Choroid plexus epithelial cell (primary cell): ENCODE measurements at regions not wholly inside any gene's neighbourhood (a gene's known extent, or its start where the extent isn't known, plus 50 kb on each side); places are given as distances from the start of the nearest gene placed in this dataset.

Experiments
- DNase-seq: peaks from one replicate; pipeline ENCODE4 v3.0.0-alpha.2; 2010; ENCODE audit warnings: low read depth
- H3K4me3 ChIP-seq: 2 replicates; pipeline ENCODE4 v1.5.1; 2011; ENCODE audit warnings: low read depth, mild to moderate bottlenecking, control low read depth, low read length, moderate library complexity
- TF ChIP-seq, protein P1 (sequence below): conservative IDR thresholded peaks from 2 replicates; pipeline ENCODE4 v1.5.1; 2011; ENCODE audit warnings: low read depth, mild to moderate bottlenecking, control low read depth, inconsistent platforms, low read length, moderate library complexity

DNA sequence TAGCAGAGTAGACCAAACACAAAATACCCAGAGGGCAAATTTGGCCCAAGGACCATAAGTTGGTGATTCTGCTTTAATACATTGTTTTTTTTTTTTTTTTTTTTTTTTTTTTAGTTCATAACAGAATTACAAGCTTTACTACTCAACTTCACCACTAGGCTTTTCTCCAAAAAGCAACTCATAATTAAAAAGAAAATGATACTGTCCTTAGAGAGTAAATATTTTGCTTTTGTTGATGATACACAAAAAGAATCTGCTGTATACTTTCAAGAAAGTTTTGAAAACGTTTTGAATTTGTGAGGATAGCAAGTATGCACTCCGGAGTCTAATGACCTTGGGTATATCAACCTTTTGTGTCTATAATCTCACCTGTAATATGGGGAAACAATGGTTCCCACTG is 68.9 kb upstream of the LMO3 start:
- no peak for DNase-seq
- H3K4me3 ChIP-seq, result no peak overlapping the region
- TF ChIP-seq, protein P1, sequence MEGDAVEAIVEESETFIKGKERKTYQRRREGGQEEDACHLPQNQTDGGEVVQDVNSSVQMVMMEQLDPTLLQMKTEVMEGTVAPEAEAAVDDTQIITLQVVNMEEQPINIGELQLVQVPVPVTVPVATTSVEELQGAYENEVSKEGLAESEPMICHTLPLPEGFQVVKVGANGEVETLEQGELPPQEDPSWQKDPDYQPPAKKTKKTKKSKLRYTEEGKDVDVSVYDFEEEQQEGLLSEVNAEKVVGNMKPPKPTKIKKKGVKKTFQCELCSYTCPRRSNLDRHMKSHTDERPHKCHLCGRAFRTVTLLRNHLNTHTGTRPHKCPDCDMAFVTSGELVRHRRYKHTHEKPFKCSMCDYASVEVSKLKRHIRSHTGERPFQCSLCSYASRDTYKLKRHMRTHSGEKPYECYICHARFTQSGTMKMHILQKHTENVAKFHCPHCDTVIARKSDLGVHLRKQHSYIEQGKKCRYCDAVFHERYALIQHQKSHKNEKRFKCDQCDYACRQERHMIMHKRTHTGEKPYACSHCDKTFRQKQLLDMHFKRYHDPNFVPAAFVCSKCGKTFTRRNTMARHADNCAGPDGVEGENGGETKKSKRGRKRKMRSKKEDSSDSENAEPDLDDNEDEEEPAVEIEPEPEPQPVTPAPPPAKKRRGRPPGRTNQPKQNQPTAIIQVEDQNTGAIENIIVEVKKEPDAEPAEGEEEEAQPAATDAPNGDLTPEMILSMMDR, result no peak

DNA sequence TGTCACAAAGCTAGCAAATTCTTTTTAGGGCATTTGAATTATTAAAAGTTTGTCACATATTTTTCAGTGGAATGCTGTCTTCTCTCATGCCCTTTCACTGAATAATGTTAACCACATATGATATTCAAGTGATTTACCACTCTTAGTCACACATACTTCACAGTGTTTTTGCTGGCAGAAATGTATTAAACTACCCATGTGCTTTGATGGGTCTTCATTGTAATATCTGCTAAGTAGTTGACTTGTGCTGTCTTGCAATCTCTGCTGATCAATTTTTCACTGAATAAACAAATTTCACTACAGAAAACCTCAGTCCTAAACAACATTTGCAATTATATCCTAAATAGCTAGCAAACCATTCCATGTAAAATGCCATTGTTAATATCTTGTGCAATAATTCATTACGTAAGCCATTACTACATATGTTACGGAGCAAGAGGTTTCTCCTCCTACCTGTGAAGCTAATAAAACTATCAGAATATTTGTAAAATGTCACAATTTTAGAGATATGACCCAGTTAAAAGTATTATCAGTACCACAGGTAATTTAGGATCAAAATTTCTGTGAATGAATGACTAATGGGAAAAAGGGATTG is 64.6 kb upstream of the LMO3 start:
- no peak for DNase-seq
- H3K4me3 ChIP-seq, result no peak overlapping the region
- TF ChIP-seq, protein P1, result no peak

DNA sequence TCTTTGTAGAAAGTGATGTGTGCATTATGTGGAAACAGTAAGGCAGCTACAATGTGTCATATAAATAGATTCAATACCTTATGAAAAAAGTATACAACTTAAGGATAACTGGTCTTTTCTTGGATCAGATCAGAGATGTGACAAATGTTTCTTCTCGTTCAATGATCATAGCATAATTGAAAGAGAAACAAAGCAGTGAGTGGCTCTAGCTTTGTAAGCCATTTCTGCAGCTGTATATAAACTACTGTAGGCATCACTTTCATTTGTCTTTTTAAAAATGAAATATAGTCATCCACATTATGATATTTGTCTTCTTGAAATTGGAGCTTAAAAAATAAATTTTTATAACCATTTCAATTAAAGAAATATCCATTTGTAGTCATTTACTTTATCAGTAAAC is 63.8 kb upstream of the LMO3 start:
- H3K4me3 ChIP-seq, result no peak overlapping the region
- DNase-seq, result no peak
- TF ChIP-seq, protein P1, result no peak

DNA sequence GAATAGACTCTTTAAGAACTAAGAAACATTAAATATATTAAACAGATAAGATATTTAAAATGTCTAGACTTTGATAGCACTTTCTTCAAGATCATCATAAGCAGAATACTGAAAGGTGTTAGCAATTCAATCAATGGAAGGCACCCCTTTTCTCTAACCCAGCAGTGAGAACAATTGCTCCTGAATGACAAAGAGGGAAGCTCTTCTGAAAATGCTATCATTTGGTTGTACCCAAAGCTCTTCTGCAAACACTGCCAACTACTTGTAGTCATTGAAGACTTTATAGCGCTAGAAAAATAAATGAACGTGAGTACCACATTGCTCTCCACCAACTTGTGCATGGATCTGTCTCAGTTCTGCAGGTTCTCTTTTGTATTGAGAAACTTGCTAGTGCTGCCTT is 62.2 kb upstream of the LMO3 start:
- TF ChIP-seq, protein P1, result no peak
- DNase-seq, result no peak
- no peak overlapping the region for H3K4me3 ChIP-seq

DNA sequence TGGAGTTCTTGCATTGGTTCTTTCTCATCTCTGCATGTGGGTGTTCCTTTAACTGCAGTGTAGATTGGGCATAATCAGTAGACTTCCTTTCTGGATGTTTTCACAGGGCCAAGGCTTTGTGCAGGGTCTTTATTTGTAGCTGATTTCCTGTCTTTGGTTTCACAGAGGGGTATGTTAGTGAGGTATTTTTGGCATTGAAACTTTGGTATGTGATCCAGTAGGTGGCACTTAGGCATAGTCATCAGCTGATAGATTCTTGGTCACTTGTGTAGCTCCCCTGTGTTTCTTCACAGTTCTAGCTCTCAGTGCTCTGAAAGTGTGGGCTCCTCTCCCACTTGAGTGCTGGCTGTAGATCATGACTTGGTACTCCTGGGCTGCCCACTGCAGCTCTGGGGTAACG is 52.7 kb upstream of the LMO3 start:
- TF ChIP-seq, protein P1, result no peak
- H3K4me3 ChIP-seq, result no peak overlapping the region
- DNase-seq, result no peak
